NB4 (cell line): ENCODE measurements at regions not wholly inside any gene's neighbourhood (a gene's known extent, or its start where the extent isn't known, plus 50 kb on each side); places are given as distances from the start of the nearest gene placed in this dataset.

ENCODE experiments used
- DNase-seq: peaks from one replicate; pipeline ENCODE4 v3.0.0; 2010; ENCODE audit warnings: low read depth
- H3K4me3 ChIP-seq: one replicate; pipeline ENCODE4 v1.5.1; 2011; ENCODE audit warnings: mild to moderate bottlenecking, low read depth, low read length, moderate library complexity
- MYC ChIP-seq: IDR thresholded peaks from 2 replicates; pipeline ENCODE4 v1.6.1; 2011; ENCODE audit warnings: low read depth, low read length
- POLR2A ChIP-seq: IDR thresholded peaks from 2 replicates; pipeline ENCODE4 v1.6.1; 2011; ENCODE audit warnings: mild to moderate bottlenecking; ENCODE audit not compliant: insufficient read length; ENCODE audit errors: extremely low read depth
- TF ChIP-seq, protein P1 (sequence below): IDR thresholded peaks from 2 replicates; pipeline ENCODE4 v1.6.1; 2011; ENCODE audit warnings: low read depth, low read length
- TF ChIP-seq, protein P2 (sequence below): IDR thresholded peaks from one replicate; pipeline ENCODE4 v1.5.1; 2012; ENCODE audit warnings: low read depth, low read length

DNA sequence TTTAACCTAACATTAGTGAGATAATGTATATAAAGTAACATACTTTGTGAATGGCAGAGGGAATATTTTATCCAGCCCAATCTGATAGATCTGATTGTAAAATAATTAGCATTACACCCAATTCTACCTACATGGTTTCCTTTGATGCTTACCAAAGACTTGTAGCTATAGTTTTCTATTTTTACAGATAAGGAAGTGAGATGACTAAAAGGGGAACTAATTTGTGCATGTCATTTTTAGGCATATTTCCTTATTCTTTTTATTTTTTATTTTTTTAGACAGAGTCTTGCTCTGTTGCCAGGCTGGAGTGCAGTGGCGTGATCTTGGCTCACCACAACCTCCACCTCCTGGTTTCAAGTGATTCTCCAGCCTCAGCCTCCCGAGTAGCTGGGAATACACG lies 793.7 kb upstream of the LRRC4C start:
- no peak overlapping the region for H3K4me3 ChIP-seq
- DNase-seq: no peak
- TF ChIP-seq, protein P1, sequence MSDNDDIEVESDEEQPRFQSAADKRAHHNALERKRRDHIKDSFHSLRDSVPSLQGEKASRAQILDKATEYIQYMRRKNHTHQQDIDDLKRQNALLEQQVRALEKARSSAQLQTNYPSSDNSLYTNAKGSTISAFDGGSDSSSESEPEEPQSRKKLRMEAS: no peak
- no peak for TF ChIP-seq MYC
- no peak for TF ChIP-seq POLR2A
- TF ChIP-seq, protein P2, sequence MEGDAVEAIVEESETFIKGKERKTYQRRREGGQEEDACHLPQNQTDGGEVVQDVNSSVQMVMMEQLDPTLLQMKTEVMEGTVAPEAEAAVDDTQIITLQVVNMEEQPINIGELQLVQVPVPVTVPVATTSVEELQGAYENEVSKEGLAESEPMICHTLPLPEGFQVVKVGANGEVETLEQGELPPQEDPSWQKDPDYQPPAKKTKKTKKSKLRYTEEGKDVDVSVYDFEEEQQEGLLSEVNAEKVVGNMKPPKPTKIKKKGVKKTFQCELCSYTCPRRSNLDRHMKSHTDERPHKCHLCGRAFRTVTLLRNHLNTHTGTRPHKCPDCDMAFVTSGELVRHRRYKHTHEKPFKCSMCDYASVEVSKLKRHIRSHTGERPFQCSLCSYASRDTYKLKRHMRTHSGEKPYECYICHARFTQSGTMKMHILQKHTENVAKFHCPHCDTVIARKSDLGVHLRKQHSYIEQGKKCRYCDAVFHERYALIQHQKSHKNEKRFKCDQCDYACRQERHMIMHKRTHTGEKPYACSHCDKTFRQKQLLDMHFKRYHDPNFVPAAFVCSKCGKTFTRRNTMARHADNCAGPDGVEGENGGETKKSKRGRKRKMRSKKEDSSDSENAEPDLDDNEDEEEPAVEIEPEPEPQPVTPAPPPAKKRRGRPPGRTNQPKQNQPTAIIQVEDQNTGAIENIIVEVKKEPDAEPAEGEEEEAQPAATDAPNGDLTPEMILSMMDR: no peak

DNA sequence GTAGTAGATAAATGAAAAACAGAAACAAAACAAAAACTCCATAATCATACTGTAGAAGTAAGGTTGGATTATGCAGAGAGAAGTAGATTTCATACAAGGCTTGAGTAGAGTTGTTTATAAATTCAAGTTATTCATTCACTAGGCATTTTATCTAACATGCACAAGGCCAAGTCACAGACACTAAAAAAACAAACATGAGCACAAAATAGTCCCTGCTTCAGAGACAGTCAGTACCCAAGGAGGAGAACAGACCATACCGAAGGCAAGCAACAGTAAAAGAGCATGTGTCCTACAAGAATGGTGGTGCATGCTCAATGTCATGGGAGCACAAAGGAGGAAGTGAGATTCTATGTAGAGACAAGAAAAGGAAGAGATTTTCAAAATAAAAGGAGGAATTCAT lies 796.5 kb upstream of the LRRC4C start:
- DNase-seq: no peak
- no peak overlapping the region for H3K4me3 ChIP-seq
- TF ChIP-seq MYC (no peak), POLR2A (no peak)
- TF ChIP-seq, protein P2: no peak
- TF ChIP-seq, protein P1: no peak

DNA sequence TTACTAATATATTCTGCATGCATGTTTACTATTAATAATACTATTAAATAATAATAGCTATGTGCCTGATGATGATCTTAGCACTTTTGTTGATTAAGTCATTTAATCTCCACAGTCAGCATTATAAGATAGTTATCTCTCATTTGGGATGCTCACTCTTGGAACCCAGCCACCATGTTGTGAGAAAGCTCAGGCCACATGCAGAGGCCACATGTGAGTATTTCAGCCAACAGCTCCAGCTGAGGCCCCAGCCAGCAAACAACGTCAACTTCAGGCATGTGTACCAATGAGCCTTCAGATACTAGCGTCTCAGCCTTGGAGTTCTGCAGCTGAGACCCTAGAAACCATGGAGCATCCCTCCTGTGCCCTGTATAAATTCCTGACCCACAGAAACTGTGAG lies 798.1 kb upstream of the LRRC4C start:
- no peak overlapping the region for H3K4me3 ChIP-seq
- TF ChIP-seq POLR2A (no peak), MYC (no peak)
- TF ChIP-seq, protein P1: no peak
- TF ChIP-seq, protein P2: no peak
- no peak for DNase-seq

DNA sequence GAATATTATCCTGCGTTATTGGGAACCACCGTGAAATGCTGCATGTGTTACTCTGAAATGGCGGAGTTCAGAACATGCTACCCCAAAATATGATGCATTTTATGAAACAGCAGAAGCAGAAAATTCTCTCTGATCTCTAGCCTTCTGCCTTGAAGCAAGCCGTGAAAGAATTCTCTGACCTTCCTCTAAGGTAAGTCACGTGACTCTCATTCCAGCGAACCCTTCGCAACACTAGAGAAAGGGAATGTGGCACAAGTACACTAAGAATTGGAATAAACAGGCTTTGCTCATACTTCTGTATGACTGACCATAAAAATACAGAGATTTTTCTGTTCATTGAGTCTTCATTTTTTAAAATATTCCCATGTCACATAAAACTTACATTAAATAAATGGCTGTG lies 805.6 kb upstream of the LRRC4C start:
- DNase-seq: no peak
- TF ChIP-seq, protein P1: no peak
- TF ChIP-seq, protein P2: no peak
- TF ChIP-seq MYC (no peak), POLR2A (no peak)
- H3K4me3 ChIP-seq: no peak overlapping the region

DNA sequence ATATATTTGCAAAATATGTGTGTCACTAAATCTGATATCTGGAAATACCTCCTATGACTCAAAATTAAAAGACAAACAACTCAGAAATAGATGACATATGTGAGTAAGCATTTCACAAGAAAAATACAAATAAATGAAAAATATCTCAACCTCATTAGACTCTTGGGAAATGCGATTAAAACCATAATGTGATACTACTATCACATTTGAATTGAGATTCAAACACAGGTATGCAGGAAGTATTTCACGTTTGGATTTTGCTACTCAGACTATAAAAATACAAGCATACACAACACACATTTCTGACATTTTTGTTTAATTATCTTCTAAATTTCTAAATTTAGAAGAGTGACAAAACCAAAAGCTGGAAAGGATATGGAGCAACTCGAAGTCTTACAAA lies 811.9 kb upstream of the LRRC4C start:
- no peak overlapping the region for H3K4me3 ChIP-seq
- no peak for DNase-seq

More for the DNA sequence above, 811.9 kb upstream of the LRRC4C start:
- TF ChIP-seq, protein P1: no peak
- TF ChIP-seq, protein P2: no peak
- TF ChIP-seq POLR2A: no peak
- no peak for TF ChIP-seq MYC
